ENCODE measurements at regions not wholly inside any gene's neighbourhood (a gene's known extent, or its start where the extent isn't known, plus 50 kb on each side); places are given as distances from the start of the nearest gene placed in this dataset.

DNA sequence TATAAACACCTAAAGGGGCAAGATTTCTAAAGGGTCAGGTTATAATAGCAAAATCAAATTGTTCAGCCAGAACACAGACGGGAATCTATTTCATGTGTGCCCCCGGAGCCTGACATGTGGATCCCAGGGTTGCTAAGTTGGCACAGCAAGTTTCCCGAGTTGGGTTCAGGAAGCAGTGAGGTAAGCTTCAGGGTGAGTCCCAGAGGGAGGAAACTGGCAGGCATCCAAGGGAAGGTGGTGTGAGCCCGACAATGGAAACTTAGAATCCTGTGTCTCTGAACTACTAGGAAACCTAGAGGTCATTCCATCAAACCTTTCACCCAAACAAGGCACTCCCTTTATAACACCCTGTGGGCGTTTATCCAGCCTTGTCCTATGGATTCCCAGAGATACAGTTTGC lies 98.4 kb downstream of the ADRB2 start:
- Histone ChIP-seq H3K4me2 (replicated peaks; ENCODE audit: extremely low read depth, low read length, poor library complexity, severe bottlenecking) (no peak overlapping the region), H3K27me3 (ENCODE audit: control insufficient read depth in 2 of 2, insufficient read depth in 2 of 2, low read length in 2 of 2) (peaks cover 0 to 2% of the 10 kb centered on the region in 2 donors), H3K79me2 (ENCODE audit: insufficient read depth, low read length) (no peaks in the 10 kb centered on the region), H3K9ac (ENCODE audit: insufficient read depth, low read length, poor library complexity, severe bottlenecking) (no peak overlapping the region), H3K4me1 (ENCODE audit: control insufficient read depth in 1 of 2, insufficient read depth in 2 of 2, low read length in 2 of 2) (no peaks in the 10 kb centered on the region), H3K4me3 (replicated peaks in 1 of 3; ENCODE audit: low read depth in 2 of 3, low read length in 3 of 3) (no peak overlapping the region), H3K36me3 (replicated peaks in 1 of 2; ENCODE audit: control insufficient read depth in 1 of 2, insufficient read depth in 2 of 2, low read length in 2 of 2) (no peaks in the 10 kb centered on the region), H2AFZ (ENCODE audit: insufficient read depth, low read depth, low read length, poor library complexity, severe bottlenecking) (no peak overlapping the region), H3K9me3 (replicated peaks in 1 of 2; ENCODE audit: control insufficient read depth in 1 of 2, insufficient read depth in 1 of 2, low read length in 2 of 2) (no peaks in the 10 kb centered on the region), H4K20me1 (ENCODE audit: insufficient read depth, low read length) (no peaks in the 10 kb centered on the region), H3K27ac (ENCODE audit: low read depth in 1 of 2, low read length in 2 of 2) (no peak overlapping the region)
- Mint-ChIP-seq H3K36me3 (no peaks in the 10 kb centered on the region), H3K9me3 (no peaks in the 10 kb centered on the region), H3K27me3 (ENCODE audit: low read depth in 3 of 3) (peaks cover 5 to 7% (median 6%) of the 10 kb centered on the region in 3 donors), H3K4me1 (no peaks in the 10 kb centered on the region), H3K27ac (no peak overlapping the region), H3K4me3 (no peak overlapping the region)
- intact Hi-C loops (cut with micrococcal nuclease), result no loop called here
- WGBS (ENCODE audit: insufficient coverage), result 77% methylated on average over 2 of the region's 5 CpGs
- DNase-seq, result no peak
- no peak for TF ChIP-seq CTCF (IDR thresholded peaks at IDR 0.05)

DNA sequence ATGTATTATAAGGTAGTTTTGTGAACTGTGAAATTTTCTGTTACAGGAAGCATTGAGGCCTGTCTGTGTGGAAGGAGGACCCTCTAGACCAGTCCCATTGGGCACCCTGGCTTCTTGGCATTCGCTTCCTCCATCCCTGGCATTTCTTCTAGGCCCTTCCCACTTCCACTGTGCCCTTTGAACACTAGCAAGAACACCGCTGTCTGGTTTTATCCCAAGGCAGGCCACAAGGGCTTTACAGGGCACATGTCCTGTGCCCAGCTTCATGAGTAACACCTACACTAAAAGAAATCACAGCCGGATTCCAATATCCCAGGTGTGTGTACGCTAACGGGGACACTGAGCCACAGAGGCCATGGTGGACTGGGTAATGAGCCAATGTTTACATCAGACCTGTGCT lies 99.8 kb downstream of the ADRB2 start:
- H3K9me3 Mint-ChIP-seq, result no peaks in the 10 kb centered on the region
- H3K4me3 Mint-ChIP-seq, result no peak overlapping the region
- Histone ChIP-seq H3K4me1 (ENCODE audit: control insufficient read depth in 1 of 2, insufficient read depth in 2 of 2, low read length in 2 of 2) (no peaks in the 10 kb centered on the region), H3K4me2 (replicated peaks; ENCODE audit: extremely low read depth, low read length, poor library complexity, severe bottlenecking) (no peak overlapping the region), H3K79me2 (ENCODE audit: insufficient read depth, low read length) (no peaks in the 10 kb centered on the region), H3K36me3 (replicated peaks in 1 of 2; ENCODE audit: control insufficient read depth in 1 of 2, insufficient read depth in 2 of 2, low read length in 2 of 2) (no peaks in the 10 kb centered on the region), H4K20me1 (ENCODE audit: insufficient read depth, low read length) (no peaks in the 10 kb centered on the region), H2AFZ (ENCODE audit: insufficient read depth, low read depth, low read length, poor library complexity, severe bottlenecking) (no peak overlapping the region), H3K9ac (ENCODE audit: insufficient read depth, low read length, poor library complexity, severe bottlenecking) (no peak overlapping the region), H3K27ac (ENCODE audit: low read depth in 1 of 2, low read length in 2 of 2) (no peak overlapping the region), H3K27me3 (ENCODE audit: control insufficient read depth in 2 of 2, insufficient read depth in 2 of 2, low read length in 2 of 2) (no peaks in the 10 kb centered on the region), H3K9me3 (replicated peaks in 1 of 2; ENCODE audit: control insufficient read depth in 1 of 2, insufficient read depth in 1 of 2, low read length in 2 of 2) (no peaks in the 10 kb centered on the region), H3K4me3 (replicated peaks in 1 of 3; ENCODE audit: low read depth in 2 of 3, low read length in 3 of 3) (no peak overlapping the region)
- H3K36me3 Mint-ChIP-seq, result no peaks in the 10 kb centered on the region
- H3K4me1 Mint-ChIP-seq, result no peaks in the 10 kb centered on the region
- TF ChIP-seq CTCF (IDR thresholded peaks at IDR 0.05), result no peak
- no peak for DNase-seq
- H3K27ac Mint-ChIP-seq, result no peak overlapping the region
- WGBS (ENCODE audit: insufficient coverage), result 96% methylated on average over 4 of the region's 5 CpGs
- intact Hi-C loops (cut with micrococcal nuclease), result no loop called here
- peaks cover 3 to 5% (median 4%) of the 10 kb centered on the region in 3 donors for H3K27me3 Mint-ChIP-seq (ENCODE audit: low read depth in 3 of 3)
